GM19397 (cell line): ENCODE measurements at regions not wholly inside any gene's neighbourhood (a gene's known extent, or its start where the extent isn't known, plus 50 kb on each side); places are given as distances from the start of the nearest gene placed in this dataset.

Experiments used
- ATAC-seq: cut with Tn5 transposase; IDR thresholded peaks from one replicate; pipeline ENCODE4 v1.9.1; 2021; ENCODE audit warnings: mild to moderate bottlenecking, moderate library complexity; ENCODE audit not compliant: unreplicated experiment

- ATAC-seq, result no peak
Observed at GRCh38 chr11:121703201-121703600, 250.4 kb upstream of the SORL1-AS1 start.

- ATAC-seq, result no peak
Observed at GRCh38 chr11:121700968-121701367, 248.2 kb upstream of the SORL1-AS1 start.

- ATAC-seq, result no peak
Observed at GRCh38 chr11:121699801-121700200, 247.0 kb upstream of the SORL1-AS1 start.

- no peak for ATAC-seq
Observed at GRCh38 chr11:121696931-121697670, 244.3 kb upstream of the SORL1-AS1 start.

GRCh38 chr11:121696177-121696871 is 243.6 kb upstream of the SORL1-AS1 start:
- ATAC-seq, result no peak

- ATAC-seq, result no peak
Observed at GRCh38 chr11:121692236-121692635, 239.5 kb upstream of the SORL1-AS1 start.

GRCh38 chr11:121688860-121689614 is 236.3 kb upstream of the SORL1-AS1 start:
- ATAC-seq, result no peak

GRCh38 chr11:121688055-121688491 is 235.3 kb upstream of the SORL1-AS1 start:
- ATAC-seq, result no peak

- ATAC-seq, result no peak
Observed at GRCh38 chr11:121683791-121684190, 231.0 kb upstream of the SORL1-AS1 start.
